Endothelial cell (in vitro differentiated cells): ENCODE measurements at regions not wholly inside any gene's neighbourhood (a gene's known extent, or its start where the extent isn't known, plus 50 kb on each side); places are given as distances from the start of the nearest gene placed in this dataset.

Source experiments
- DNase-seq: peaks from one replicate; pipeline ENCODE4 v3.0.0; 2021; ENCODE audit warnings: low spot score
- H3K27ac Mint-ChIP-seq: one replicate; pipeline ENCODE4 v1.8.0; 2021; ENCODE audit warnings: mixed read lengths, inconsistent platforms; ENCODE audit not compliant: unreplicated experiment
- H3K27me3 Mint-ChIP-seq: one replicate; pipeline ENCODE4 v1.8.0; 2021; ENCODE audit warnings: mild to moderate bottlenecking, moderate library complexity, mixed read lengths, inconsistent platforms; ENCODE audit not compliant: unreplicated experiment
- H3K36me3 Mint-ChIP-seq: one replicate; pipeline ENCODE4 v1.8.0; 2021; ENCODE audit warnings: mild to moderate bottlenecking, low read depth, mixed read lengths, inconsistent platforms; ENCODE audit not compliant: unreplicated experiment
- H3K4me1 Mint-ChIP-seq: one replicate; pipeline ENCODE4 v1.8.0; 2021; ENCODE audit warnings: mild to moderate bottlenecking, mixed read lengths, inconsistent platforms; ENCODE audit not compliant: unreplicated experiment
- H3K4me3 Mint-ChIP-seq: one replicate; pipeline ENCODE4 v1.8.0; 2021; ENCODE audit warnings: mild to moderate bottlenecking, mixed read lengths, inconsistent platforms; ENCODE audit not compliant: unreplicated experiment
- H3K9me3 Mint-ChIP-seq: one replicate; pipeline ENCODE4 v1.8.0; 2021; ENCODE audit warnings: mixed read lengths, inconsistent platforms; ENCODE audit not compliant: unreplicated experiment
- CTCF ChIP-seq: fragments of 200-600 bp; sonication (generic); IDR thresholded peaks from one replicate; pipeline ENCODE4 v1.5.0; 2021; ENCODE audit warnings: antibody characterized with exemption; ENCODE audit not compliant: unreplicated experiment

- no peak overlapping the region for H3K27ac Mint-ChIP-seq
- no peak for TF ChIP-seq CTCF
- no peaks in the 10 kb centered on the region for H3K4me1 Mint-ChIP-seq
- H3K4me3 Mint-ChIP-seq = no peak overlapping the region
- DNase-seq = no peak
- H3K9me3 Mint-ChIP-seq = no peaks in the 10 kb centered on the region
- H3K27me3 Mint-ChIP-seq = peaks cover 3% of the 10 kb centered on the region
- no peaks in the 10 kb centered on the region for H3K36me3 Mint-ChIP-seq
Measured at GRCh38 chr20:60116128-60116909, 158.1 kb downstream of the CDH26 start.

- peaks cover 5% of the 10 kb centered on the region for H3K27me3 Mint-ChIP-seq
- no peak overlapping the region for H3K4me3 Mint-ChIP-seq
- H3K4me1 Mint-ChIP-seq = no peaks in the 10 kb centered on the region
- no peaks in the 10 kb centered on the region for H3K9me3 Mint-ChIP-seq
- no peak overlapping the region for H3K27ac Mint-ChIP-seq
- no peaks in the 10 kb centered on the region for H3K36me3 Mint-ChIP-seq
- TF ChIP-seq CTCF = no peak
- DNase-seq = no peak
Measured at GRCh38 chr20:60117065-60117464, 158.8 kb downstream of the CDH26 start.

- no peak overlapping the region for H3K4me3 Mint-ChIP-seq
- DNase-seq = no peak
- no peak overlapping the region for H3K27ac Mint-ChIP-seq
- H3K9me3 Mint-ChIP-seq = no peaks in the 10 kb centered on the region
- H3K4me1 Mint-ChIP-seq = no peaks in the 10 kb centered on the region
- no peaks in the 10 kb centered on the region for H3K36me3 Mint-ChIP-seq
- no peak for TF ChIP-seq CTCF
- H3K27me3 Mint-ChIP-seq = peaks cover 5% of the 10 kb centered on the region
Measured at GRCh38 chr20:60121903-60122302, 163.7 kb downstream of the CDH26 start.

- H3K27me3 Mint-ChIP-seq = peaks cover 5% of the 10 kb centered on the region
- no peak for DNase-seq
- no peak overlapping the region for H3K4me3 Mint-ChIP-seq
- no peak for TF ChIP-seq CTCF
- no peaks in the 10 kb centered on the region for H3K36me3 Mint-ChIP-seq
- no peaks in the 10 kb centered on the region for H3K9me3 Mint-ChIP-seq
- no peaks in the 10 kb centered on the region for H3K4me1 Mint-ChIP-seq
- no peak overlapping the region for H3K27ac Mint-ChIP-seq
Measured at GRCh38 chr20:60122671-60123070, 164.4 kb downstream of the CDH26 start.

GRCh38 chr20:60123096-60123495 is 164.9 kb downstream of the CDH26 start:
- DNase-seq = no peak
- H3K4me3 Mint-ChIP-seq = no peak overlapping the region
- no peak for TF ChIP-seq CTCF
- H3K4me1 Mint-ChIP-seq = no peaks in the 10 kb centered on the region
- H3K36me3 Mint-ChIP-seq = no peaks in the 10 kb centered on the region
- H3K27ac Mint-ChIP-seq = no peak overlapping the region
- no peaks in the 10 kb centered on the region for H3K9me3 Mint-ChIP-seq
- peaks cover 5% of the 10 kb centered on the region for H3K27me3 Mint-ChIP-seq
